Peyer's patch (tissue), 4 donors: ENCODE measurements at regions not wholly inside any gene's neighbourhood (a gene's known extent, or its start where the extent isn't known, plus 50 kb on each side); places are given as distances from the start of the nearest gene placed in this dataset.

Experiments
- CTCF ChIP-seq, 6 experiments: fragments of 450-650 bp in 4 of 6; fragments of 200-600 bp in 2 of 6; sonication (generic) in 1 of 6; IDR thresholded peaks; one replicate each; pipeline ENCODE4 v1.5.1; 2017 to 2019; ENCODE audit warnings: antibody characterized with exemption in 6 of 6, mild to moderate bottlenecking in 3 of 6, moderate library complexity in 1 of 6
- POLR2A ChIP-seq, 2 donors: fragments of 450-650 bp; IDR thresholded peaks; one replicate each; pipeline ENCODE4 v1.5.1; 2017; ENCODE audit warnings: antibody characterized with exemption in 2 of 2, mild to moderate bottlenecking in 2 of 2, moderate library complexity in 2 of 2

GRCh38 chr13:79966059-79966458 is 374.9 kb downstream of the SPRY2 start:
- no peak for TF ChIP-seq CTCF (IDR thresholded peaks at IDR 0.05)
- TF ChIP-seq POLR2A (IDR thresholded peaks at IDR 0.05), result no peak
